GM21737 (cell line): ENCODE measurements at regions not wholly inside any gene's neighbourhood (a gene's known extent, or its start where the extent isn't known, plus 50 kb on each side); places are given as distances from the start of the nearest gene placed in this dataset.

ENCODE experiments used
- ATAC-seq: cut with Tn5 transposase; IDR thresholded peaks from one replicate; pipeline ENCODE4 v1.9.1; 2021; ENCODE audit warnings: mild to moderate bottlenecking, moderate library complexity; ENCODE audit not compliant: unreplicated experiment

- no peak for ATAC-seq
Observed at GRCh38 chr13:60629158-60629557, 232.1 kb downstream of the TDRD3 start.

- no peak for ATAC-seq
Observed at GRCh38 chr13:60627071-60627686, 230.2 kb downstream of the TDRD3 start.
